Lung (tissue), 11 donors: ENCODE measurements at regions not wholly inside any gene's neighbourhood (a gene's known extent, or its start where the extent isn't known, plus 50 kb on each side); places are given as distances from the start of the nearest gene placed in this dataset.

Experiments used
- ATAC-seq: fragments of 200-7000 bp; cut with Tn5 transposase; one replicate; pipeline ENCODE4 v1.9.1; 2020; ENCODE audit warnings: moderate number of reproducible peaks; ENCODE audit not compliant: insufficient read depth, low FRiP score
- DNase-seq, 3 donors: peaks; one replicate each; pipeline ENCODE4 v3.0.0-alpha.2; 2013 to 2017
- H3K27ac ChIP-seq, 2 donors: one replicate each; pipeline ENCODE4 v1.5.1; 2013; ENCODE audit warnings: mild to moderate bottlenecking in 2 of 2, moderate library complexity in 2 of 2, control low read depth in 1 of 2, inconsistent platforms in 1 of 2, low read depth in 1 of 2, low read length in 1 of 2
- H3K27me3 ChIP-seq, 3 donors: one replicate each; pipeline ENCODE4 v1.5.1; 2013; ENCODE audit warnings: low read length in 2 of 3; ENCODE audit not compliant: control insufficient read depth in 3 of 3, insufficient read depth in 3 of 3
- H3K36me3 ChIP-seq, 4 donors: one replicate each; pipeline ENCODE4 v1.5.1; 2013; ENCODE audit warnings: low read length in 4 of 4, mild to moderate bottlenecking in 1 of 4, moderate library complexity in 1 of 4; ENCODE audit not compliant: control insufficient read depth in 4 of 4, insufficient read depth in 4 of 4
- H3K4me1 ChIP-seq, 5 donors: one replicate each; pipeline ENCODE4 v1.5.1; 2013; ENCODE audit warnings: low read length in 5 of 5, mild to moderate bottlenecking in 2 of 5, moderate library complexity in 1 of 5; ENCODE audit not compliant: control insufficient read depth in 5 of 5, insufficient read depth in 5 of 5
- H3K4me3 ChIP-seq: one replicate; pipeline ENCODE4 v1.5.1; 2013; ENCODE audit warnings: mild to moderate bottlenecking, control low read depth, moderate library complexity
- H3K9ac ChIP-seq, 2 donors: one replicate each; pipeline ENCODE4 v1.5.1; 2013; ENCODE audit warnings: low read length in 2 of 2, control low read depth in 1 of 2; ENCODE audit not compliant: insufficient read depth in 1 of 2
- H3K9me3 ChIP-seq, 4 donors: one replicate each; pipeline ENCODE4 v1.5.1; 2013; ENCODE audit warnings: low read length in 3 of 4, mild to moderate bottlenecking in 1 of 4, moderate library complexity in 1 of 4; ENCODE audit not compliant: control insufficient read depth in 4 of 4, insufficient read depth in 3 of 4
- WGBS, 2 donors: extraction: QIAGEN DNeasy Blood & Tissue Kit; methylation state at CpG; one replicate each; pipeline ENCODE4 v1.1.7; 2013; 5-methylcytosine and 5-hydroxymethylcytosine counted together
- TF ChIP-seq, protein P1 (sequence below): IDR thresholded peaks from 2 replicates; pipeline ENCODE4 v1.5.1; 2012; ENCODE audit warnings: mild to moderate bottlenecking; ENCODE audit errors: control extremely low read depth, extremely low read depth
- donor health status: control.
- donor health status: control.
- donor health status: Bipolar disorder and iron deficiency.
- donor health status: healthy.
- donor health status: DM: yes; HTN: yes; CAD: no.

DNA sequence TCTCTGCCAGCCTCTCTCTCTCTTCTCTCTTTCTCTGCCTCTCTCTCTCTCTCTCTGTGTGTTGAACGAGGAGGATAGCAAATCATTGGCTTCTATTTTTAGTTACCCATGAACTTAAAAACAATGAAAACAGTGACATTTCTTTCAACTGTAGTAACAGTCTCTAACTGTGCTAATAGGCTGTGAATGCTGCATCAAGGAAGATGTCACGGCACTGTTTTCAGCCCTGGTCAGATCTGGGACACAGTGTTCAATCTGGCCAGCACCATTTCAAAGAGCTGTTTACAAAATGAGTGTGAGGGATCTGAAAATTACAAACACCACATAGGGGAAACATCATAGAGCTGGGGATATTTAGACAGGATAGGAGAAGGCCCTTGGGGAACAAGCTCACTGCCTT is 717.0 kb downstream of the FGF9 start:
- TF ChIP-seq, protein P1, sequence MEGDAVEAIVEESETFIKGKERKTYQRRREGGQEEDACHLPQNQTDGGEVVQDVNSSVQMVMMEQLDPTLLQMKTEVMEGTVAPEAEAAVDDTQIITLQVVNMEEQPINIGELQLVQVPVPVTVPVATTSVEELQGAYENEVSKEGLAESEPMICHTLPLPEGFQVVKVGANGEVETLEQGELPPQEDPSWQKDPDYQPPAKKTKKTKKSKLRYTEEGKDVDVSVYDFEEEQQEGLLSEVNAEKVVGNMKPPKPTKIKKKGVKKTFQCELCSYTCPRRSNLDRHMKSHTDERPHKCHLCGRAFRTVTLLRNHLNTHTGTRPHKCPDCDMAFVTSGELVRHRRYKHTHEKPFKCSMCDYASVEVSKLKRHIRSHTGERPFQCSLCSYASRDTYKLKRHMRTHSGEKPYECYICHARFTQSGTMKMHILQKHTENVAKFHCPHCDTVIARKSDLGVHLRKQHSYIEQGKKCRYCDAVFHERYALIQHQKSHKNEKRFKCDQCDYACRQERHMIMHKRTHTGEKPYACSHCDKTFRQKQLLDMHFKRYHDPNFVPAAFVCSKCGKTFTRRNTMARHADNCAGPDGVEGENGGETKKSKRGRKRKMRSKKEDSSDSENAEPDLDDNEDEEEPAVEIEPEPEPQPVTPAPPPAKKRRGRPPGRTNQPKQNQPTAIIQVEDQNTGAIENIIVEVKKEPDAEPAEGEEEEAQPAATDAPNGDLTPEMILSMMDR, result no peak
- no peaks in the 10 kb centered on the region for H3K9me3 ChIP-seq
- no peak overlapping the region for H3K27ac ChIP-seq
- no peaks in the 10 kb centered on the region for H3K27me3 ChIP-seq
- no peaks in the 10 kb centered on the region for H3K36me3 ChIP-seq
- H3K9ac ChIP-seq, result no peak overlapping the region
- 55 to 58% methylated on average over 2 of the region's 2 CpGs for WGBS, 2 donors
- H3K4me1 ChIP-seq, result no peaks in the 10 kb centered on the region
- DNase-seq, result peak in 2 of 3 donors; percentile 15 to 27
- ATAC-seq, result no peak
- no peak overlapping the region for H3K4me3 ChIP-seq

DNA sequence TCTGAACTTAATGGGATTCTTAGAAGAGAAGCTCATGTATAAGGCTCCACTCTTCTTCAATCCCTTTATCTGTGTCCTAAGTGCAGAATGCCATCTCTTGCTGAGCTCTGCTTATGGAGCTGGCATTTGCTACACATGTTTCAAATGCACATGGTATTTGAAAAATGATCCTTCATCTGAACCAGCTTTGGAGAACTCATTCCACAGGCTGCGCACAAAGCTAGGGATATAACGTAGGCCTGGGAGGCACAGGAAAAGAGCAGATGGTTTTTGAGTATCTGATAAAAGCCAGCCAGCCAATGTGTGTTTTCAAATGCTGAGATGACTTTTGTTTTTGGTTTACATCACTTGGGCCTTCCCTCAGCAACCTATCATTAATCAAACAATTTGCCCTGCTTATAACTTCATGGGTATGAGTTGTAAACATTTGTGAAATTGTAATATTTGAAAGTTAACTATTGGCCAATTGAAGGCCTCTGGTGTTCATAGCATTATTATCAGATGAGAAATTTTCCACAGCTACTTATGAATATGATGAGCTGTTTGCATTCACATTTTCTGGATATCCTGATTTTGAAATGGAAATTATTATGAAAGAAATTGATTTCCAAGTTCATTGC is 729.0 kb downstream of the FGF9 start:
- TF ChIP-seq, protein P1, result no peak
- H3K36me3 ChIP-seq, result no peaks in the 10 kb centered on the region
- H3K27ac ChIP-seq, result no peak overlapping the region
- no peak overlapping the region for H3K4me3 ChIP-seq
- 79 to 80% methylated on average over 2 of the region's 2 CpGs for WGBS, 2 donors
- H3K4me1 ChIP-seq, result peaks cover 0 to 17% (median 0%) of the 10 kb centered on the region in 5 donors
- no peaks in the 10 kb centered on the region for H3K9me3 ChIP-seq
- no peak for ATAC-seq
- no peaks in the 10 kb centered on the region for H3K27me3 ChIP-seq
- H3K9ac ChIP-seq, result no peak overlapping the region
- DNase-seq, result peak; percentile 21 to 88 (median 81)

DNA sequence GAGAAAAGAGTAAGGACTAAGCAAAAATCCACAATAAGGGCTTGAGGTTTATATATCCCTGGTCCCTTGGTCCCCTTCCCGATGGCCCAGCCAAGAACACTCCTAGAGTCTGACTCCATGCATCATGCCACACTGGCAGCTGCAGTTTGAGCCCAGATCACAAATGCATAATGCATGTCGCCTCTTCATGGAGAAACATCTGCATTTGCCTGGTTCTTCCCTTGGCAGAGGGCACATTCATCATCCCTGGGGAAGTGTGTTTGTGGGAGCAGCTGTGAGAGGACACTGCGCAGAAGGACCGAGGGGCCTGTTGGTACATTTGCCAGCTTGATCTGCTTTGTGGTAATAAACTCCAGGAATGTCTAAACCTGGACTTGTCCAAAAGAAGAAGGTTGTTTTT is 731.8 kb downstream of the FGF9 start:
- TF ChIP-seq, protein P1, result no peak
- no peaks in the 10 kb centered on the region for H3K36me3 ChIP-seq
- H3K9me3 ChIP-seq, result no peaks in the 10 kb centered on the region
- WGBS, 2 donors, result 91% methylated on average over 4 of the region's 4 CpGs
- DNase-seq (no peak), ATAC-seq (no peak)
- no peak overlapping the region for H3K9ac ChIP-seq
- no peaks in the 10 kb centered on the region for H3K27me3 ChIP-seq
- no peak overlapping the region for H3K27ac ChIP-seq
- peaks cover 0 to 38% (median 0%) of the 10 kb centered on the region in 5 donors for H3K4me1 ChIP-seq
- H3K4me3 ChIP-seq, result no peak overlapping the region

DNA sequence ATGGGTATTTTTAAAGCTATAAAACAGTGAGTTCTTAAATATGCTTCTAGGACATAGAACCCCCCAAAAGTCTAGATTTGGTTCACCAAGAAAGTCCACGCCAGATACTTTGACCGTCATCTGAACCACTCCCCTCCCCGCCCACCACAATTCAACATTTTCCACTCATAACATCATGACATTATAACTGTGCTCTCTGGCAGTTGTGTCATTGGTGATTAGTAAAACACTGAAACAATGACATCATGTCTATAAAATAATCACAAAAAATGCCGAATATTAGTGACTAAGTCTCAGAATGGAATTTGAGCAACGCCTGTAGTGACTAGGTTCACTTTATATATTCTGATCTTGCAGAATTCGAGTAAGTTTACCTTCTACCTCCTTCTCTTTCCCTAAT is 732.3 kb downstream of the FGF9 start:
- TF ChIP-seq, protein P1, result no peak
- 84 to 87% methylated on average over 6 of the region's 6 CpGs for WGBS, 2 donors
- no peak overlapping the region for H3K9ac ChIP-seq
- peaks cover 0 to 38% (median 0%) of the 10 kb centered on the region in 5 donors for H3K4me1 ChIP-seq
- no peaks in the 10 kb centered on the region for H3K36me3 ChIP-seq
- ATAC-seq, result no peak
- DNase-seq, result no peak
- H3K27ac ChIP-seq, result no peak overlapping the region
- no peaks in the 10 kb centered on the region for H3K27me3 ChIP-seq
- H3K4me3 ChIP-seq, result no peak overlapping the region
- H3K9me3 ChIP-seq, result no peaks in the 10 kb centered on the region
